Activated B cell treated with CpG ODN at 0.5 μM for 24 hours (primary cell): ENCODE measurements at regions not wholly inside any gene's neighbourhood (a gene's known extent, or its start where the extent isn't known, plus 50 kb on each side); places are given as distances from the start of the nearest gene placed in this dataset.

ENCODE experiments used
- ATAC-seq: fragments of 200-7000 bp; cut with Tn5 transposase; one replicate; pipeline ENCODE4 v1.10.0; 2021; ENCODE audit warnings: low read depth, mild to moderate bottlenecking, moderate library complexity
- CTCF ChIA-PET: fragments of 350-600 bp; sonication (Branson Sonifier 250); formaldehyde crosslinking; loops from one replicate; lab custom pipeline; 2021; ENCODE audit warnings: antibody characterized with exemption; lab: Charles Lee
- POLR2A ChIA-PET: fragments of 350-600 bp; sonication (Branson Sonifier 250); formaldehyde crosslinking; loops from one replicate; lab custom pipeline; 2021; ENCODE audit warnings: antibody characterized with exemption; lab: Charles Lee
- DNase-seq: peaks from one replicate; pipeline ENCODE4 v3.0.0; 2022
- H3K27ac Mint-ChIP-seq: one replicate; pipeline ENCODE4 v1.8.0; 2020; ENCODE audit warnings: mixed read lengths
- H3K27me3 Mint-ChIP-seq: one replicate; pipeline ENCODE4 v1.8.0; 2021; ENCODE audit warnings: mixed read lengths
- H3K36me3 Mint-ChIP-seq: one replicate; pipeline ENCODE4 v1.8.0; 2021; ENCODE audit warnings: low read depth, mixed read lengths
- H3K4me1 Mint-ChIP-seq: one replicate; pipeline ENCODE4 v1.8.0; 2021; ENCODE audit warnings: mixed read lengths
- H3K4me3 Mint-ChIP-seq: one replicate; pipeline ENCODE4 v1.8.0; 2020; ENCODE audit warnings: mild to moderate bottlenecking, mixed read lengths
- H3K9me3 Mint-ChIP-seq: one replicate; pipeline ENCODE4 v1.8.0; 2020; ENCODE audit warnings: mixed read lengths
- intact Hi-C: fragments of 100-400 bp; cut with micrococcal nuclease; formaldehyde crosslinking; loops from one replicate; pipeline ENCODE4 v1.15.1; 2024
- TF ChIP-seq, protein P1 (sequence below): fragments of 200-600 bp; IDR thresholded peaks from one replicate; pipeline ENCODE4 v1.8.0; 2022; ENCODE audit warnings: antibody characterized with exemption, mild to moderate bottlenecking

DNA sequence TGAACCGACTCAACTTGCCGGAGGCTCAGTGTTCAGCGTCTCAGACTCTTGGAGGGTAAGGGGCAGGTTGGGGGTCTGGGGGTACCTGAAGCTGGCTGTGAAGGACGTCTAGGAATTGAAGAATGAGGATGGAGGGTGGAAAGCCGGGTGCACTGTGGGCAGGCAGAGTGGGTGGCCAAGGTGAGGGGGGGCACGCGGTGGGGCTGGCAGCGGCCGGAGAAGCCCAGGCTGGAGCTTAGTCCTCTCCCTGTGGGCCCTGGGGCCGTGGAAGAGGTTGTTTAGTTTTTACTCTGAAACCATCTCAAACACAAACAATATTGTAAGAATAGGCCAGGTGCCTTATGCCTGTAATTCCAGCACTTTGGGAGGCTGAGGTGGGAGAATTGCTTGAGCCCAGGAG is 83.4 kb downstream of the UNCX start:
- no peak for ATAC-seq
- no peaks in the 10 kb centered on the region for H3K36me3 Mint-ChIP-seq
- H3K4me3 Mint-ChIP-seq = no peak overlapping the region
- no peak for DNase-seq
- H3K27me3 Mint-ChIP-seq = no peaks in the 10 kb centered on the region
- intact Hi-C loops = no loop called here
- CTCF ChIA-PET = no interaction called here
- no peak overlapping the region for H3K27ac Mint-ChIP-seq
- H3K4me1 Mint-ChIP-seq = no peaks in the 10 kb centered on the region
- H3K9me3 Mint-ChIP-seq = no peaks in the 10 kb centered on the region
- TF ChIP-seq, protein P1, sequence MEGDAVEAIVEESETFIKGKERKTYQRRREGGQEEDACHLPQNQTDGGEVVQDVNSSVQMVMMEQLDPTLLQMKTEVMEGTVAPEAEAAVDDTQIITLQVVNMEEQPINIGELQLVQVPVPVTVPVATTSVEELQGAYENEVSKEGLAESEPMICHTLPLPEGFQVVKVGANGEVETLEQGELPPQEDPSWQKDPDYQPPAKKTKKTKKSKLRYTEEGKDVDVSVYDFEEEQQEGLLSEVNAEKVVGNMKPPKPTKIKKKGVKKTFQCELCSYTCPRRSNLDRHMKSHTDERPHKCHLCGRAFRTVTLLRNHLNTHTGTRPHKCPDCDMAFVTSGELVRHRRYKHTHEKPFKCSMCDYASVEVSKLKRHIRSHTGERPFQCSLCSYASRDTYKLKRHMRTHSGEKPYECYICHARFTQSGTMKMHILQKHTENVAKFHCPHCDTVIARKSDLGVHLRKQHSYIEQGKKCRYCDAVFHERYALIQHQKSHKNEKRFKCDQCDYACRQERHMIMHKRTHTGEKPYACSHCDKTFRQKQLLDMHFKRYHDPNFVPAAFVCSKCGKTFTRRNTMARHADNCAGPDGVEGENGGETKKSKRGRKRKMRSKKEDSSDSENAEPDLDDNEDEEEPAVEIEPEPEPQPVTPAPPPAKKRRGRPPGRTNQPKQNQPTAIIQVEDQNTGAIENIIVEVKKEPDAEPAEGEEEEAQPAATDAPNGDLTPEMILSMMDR = no peak
- POLR2A ChIA-PET = interaction anchor here (0.6 kb wide), 1 partner anchor 133 kb away, joined by 5 read pairs; no protein-coding TSS in a partner anchor

DNA sequence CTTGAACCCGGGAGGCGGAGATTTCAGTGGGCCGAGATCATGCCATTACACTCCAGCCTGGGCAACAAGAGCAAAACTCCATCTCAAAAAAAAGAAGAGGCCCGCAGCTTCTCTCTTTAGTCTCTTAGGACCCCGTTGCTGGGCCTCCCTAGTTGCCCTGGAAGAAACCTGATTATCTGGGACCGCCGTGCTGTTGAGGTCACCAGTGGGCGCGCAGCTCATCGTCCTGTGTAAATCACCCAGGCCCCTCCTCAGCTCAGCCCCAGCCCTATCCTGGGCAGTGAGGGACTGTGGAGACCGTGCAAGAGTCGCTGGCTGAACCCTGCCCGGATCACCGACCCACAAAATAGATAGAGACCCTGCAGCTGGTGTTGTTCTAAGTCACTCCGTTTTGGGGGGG is 85.0 kb downstream of the UNCX start:
- ATAC-seq = no peak
- no peaks in the 10 kb centered on the region for H3K36me3 Mint-ChIP-seq

GRCh38 chr7:1318051-1318450 is 85.4 kb downstream of the UNCX start:
- DNase-seq (no peak), ATAC-seq (no peak)
- Mint-ChIP-seq H3K9me3 (no peaks in the 10 kb centered on the region), H3K4me1 (no peaks in the 10 kb centered on the region), H3K4me3 (no peak overlapping the region), H3K27ac (no peak overlapping the region), H3K27me3 (no peaks in the 10 kb centered on the region), H3K36me3 (no peaks in the 10 kb centered on the region)
- POLR2A ChIA-PET = no interaction called here
- intact Hi-C loops = no loop called here
- CTCF ChIA-PET = no interaction called here
- TF ChIP-seq, protein P1 = no peak

More for the DNA sequence above, 85.0 kb downstream of the UNCX start:
- no peaks in the 10 kb centered on the region for H3K9me3 Mint-ChIP-seq
- H3K27me3 Mint-ChIP-seq = no peaks in the 10 kb centered on the region
- DNase-seq = no peak
- H3K4me3 Mint-ChIP-seq = no peak overlapping the region
- TF ChIP-seq, protein P1 = no peak
- intact Hi-C loops = no loop called here
- H3K4me1 Mint-ChIP-seq = no peaks in the 10 kb centered on the region
- CTCF ChIA-PET = no interaction called here
- H3K27ac Mint-ChIP-seq = no peak overlapping the region
- POLR2A ChIA-PET = no interaction called here

- Mint-ChIP-seq H3K27ac (no peak overlapping the region), H3K4me1 (no peaks in the 10 kb centered on the region), H3K4me3 (no peak overlapping the region), H3K27me3 (peaks cover 2% of the 10 kb centered on the region), H3K36me3 (no peaks in the 10 kb centered on the region), H3K9me3 (no peaks in the 10 kb centered on the region)
- no peak for ATAC-seq
- intact Hi-C loops = no loop called here
- POLR2A ChIA-PET = no interaction called here
- no peak for DNase-seq
- CTCF ChIA-PET = no interaction called here
- TF ChIP-seq, protein P1 = no peak
Observed at GRCh38 chr7:1318661-1319060, 86.0 kb downstream of the UNCX start.

- ChIA-PET POLR2A (no interaction called here), CTCF (no interaction called here)
- H3K36me3 Mint-ChIP-seq = no peaks in the 10 kb centered on the region
- H3K27me3 Mint-ChIP-seq = peaks cover 5% of the 10 kb centered on the region
- no peak overlapping the region for H3K4me3 Mint-ChIP-seq
- H3K4me1 Mint-ChIP-seq = no peaks in the 10 kb centered on the region
- no peak for ATAC-seq
- no peak overlapping the region for H3K27ac Mint-ChIP-seq
- H3K9me3 Mint-ChIP-seq = no peaks in the 10 kb centered on the region
- TF ChIP-seq, protein P1 = no peak
- no peak for DNase-seq
- intact Hi-C loops = no loop called here
Observed at GRCh38 chr7:1320616-1321240, 88.1 kb downstream of the UNCX start.
